ENCODE measurements at regions not wholly inside any gene's neighbourhood (a gene's known extent, or its start where the extent isn't known, plus 50 kb on each side); places are given as distances from the start of the nearest gene placed in this dataset.

DNA sequence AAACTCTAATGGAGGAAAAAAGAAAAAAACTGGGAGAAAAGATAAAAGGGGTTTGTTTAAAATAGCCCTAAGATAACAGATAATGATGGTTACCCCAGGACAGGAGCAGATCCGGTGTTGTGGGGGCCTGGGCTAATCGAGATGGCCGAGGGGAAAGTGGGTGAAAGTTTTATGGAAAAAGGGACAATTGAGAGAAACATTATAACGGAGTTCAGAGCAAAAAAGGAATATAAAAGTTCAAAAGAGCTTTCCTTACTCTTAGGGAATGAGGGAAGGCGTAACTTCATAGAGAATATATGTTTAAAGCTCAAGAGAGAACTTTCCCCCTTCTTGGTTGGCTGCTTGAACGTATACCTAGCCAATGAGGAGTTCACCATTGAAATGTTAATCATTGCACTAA, 131.4 kb downstream of the BAMBI start:
- TF ChIP-seq, protein P1, sequence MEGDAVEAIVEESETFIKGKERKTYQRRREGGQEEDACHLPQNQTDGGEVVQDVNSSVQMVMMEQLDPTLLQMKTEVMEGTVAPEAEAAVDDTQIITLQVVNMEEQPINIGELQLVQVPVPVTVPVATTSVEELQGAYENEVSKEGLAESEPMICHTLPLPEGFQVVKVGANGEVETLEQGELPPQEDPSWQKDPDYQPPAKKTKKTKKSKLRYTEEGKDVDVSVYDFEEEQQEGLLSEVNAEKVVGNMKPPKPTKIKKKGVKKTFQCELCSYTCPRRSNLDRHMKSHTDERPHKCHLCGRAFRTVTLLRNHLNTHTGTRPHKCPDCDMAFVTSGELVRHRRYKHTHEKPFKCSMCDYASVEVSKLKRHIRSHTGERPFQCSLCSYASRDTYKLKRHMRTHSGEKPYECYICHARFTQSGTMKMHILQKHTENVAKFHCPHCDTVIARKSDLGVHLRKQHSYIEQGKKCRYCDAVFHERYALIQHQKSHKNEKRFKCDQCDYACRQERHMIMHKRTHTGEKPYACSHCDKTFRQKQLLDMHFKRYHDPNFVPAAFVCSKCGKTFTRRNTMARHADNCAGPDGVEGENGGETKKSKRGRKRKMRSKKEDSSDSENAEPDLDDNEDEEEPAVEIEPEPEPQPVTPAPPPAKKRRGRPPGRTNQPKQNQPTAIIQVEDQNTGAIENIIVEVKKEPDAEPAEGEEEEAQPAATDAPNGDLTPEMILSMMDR (IDR thresholded peaks at IDR 0.05): no peak
- TF ChIP-seq POLR2A (IDR thresholded peaks at IDR 0.05; ENCODE audit: low read depth) (no peak), EP300 (IDR thresholded peaks at IDR 0.05) (no peak)
